Cardiac fibroblast (primary cell): ENCODE measurements at regions not wholly inside any gene's neighbourhood (a gene's known extent, or its start where the extent isn't known, plus 50 kb on each side); places are given as distances from the start of the nearest gene placed in this dataset.

Experiments
- DNase-seq, 2 donors: peaks; one replicate each; pipeline versions ENCODE4 v3.0.0 to v3.0.0-alpha.2; 2010; ENCODE audit warnings: low read depth in 2 of 2
- H3K4me3 ChIP-seq, 2 donors: replicated peaks in 1 of 2; 1 replicate in 1 of 2; 2 replicates in 1 of 2; pipeline ENCODE4 v1.5.1; 2011; ENCODE audit warnings: low read depth in 2 of 2, low read length in 2 of 2, mild to moderate bottlenecking in 2 of 2, moderate library complexity in 1 of 2
- TF ChIP-seq, protein P1 (sequence below): IDR thresholded peaks from one replicate; pipeline ENCODE4 v1.5.1; 2011; ENCODE audit warnings: low read depth, mild to moderate bottlenecking, low read length, inconsistent platforms

DNA sequence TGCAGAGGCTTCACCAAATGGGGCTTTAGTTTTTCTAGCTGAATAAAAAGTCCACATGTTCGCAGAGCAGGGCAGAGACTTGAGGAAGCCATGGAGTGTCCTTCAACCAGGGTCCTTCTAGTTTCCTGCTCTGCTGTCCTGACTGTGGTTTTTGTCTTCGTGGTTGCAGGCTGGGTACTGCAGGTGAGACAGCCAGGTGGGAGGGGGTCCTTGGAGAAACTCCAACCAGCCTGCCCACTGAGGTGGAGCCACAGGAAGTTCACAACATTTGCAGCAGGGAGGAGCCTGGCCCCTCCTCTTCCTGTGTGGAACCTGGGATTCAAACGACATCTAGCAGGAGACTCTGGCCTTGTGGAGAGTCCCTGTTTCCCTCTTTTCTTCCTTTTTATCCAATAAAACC is 68.8 kb upstream of the MYLIP start:
- TF ChIP-seq, protein P1, sequence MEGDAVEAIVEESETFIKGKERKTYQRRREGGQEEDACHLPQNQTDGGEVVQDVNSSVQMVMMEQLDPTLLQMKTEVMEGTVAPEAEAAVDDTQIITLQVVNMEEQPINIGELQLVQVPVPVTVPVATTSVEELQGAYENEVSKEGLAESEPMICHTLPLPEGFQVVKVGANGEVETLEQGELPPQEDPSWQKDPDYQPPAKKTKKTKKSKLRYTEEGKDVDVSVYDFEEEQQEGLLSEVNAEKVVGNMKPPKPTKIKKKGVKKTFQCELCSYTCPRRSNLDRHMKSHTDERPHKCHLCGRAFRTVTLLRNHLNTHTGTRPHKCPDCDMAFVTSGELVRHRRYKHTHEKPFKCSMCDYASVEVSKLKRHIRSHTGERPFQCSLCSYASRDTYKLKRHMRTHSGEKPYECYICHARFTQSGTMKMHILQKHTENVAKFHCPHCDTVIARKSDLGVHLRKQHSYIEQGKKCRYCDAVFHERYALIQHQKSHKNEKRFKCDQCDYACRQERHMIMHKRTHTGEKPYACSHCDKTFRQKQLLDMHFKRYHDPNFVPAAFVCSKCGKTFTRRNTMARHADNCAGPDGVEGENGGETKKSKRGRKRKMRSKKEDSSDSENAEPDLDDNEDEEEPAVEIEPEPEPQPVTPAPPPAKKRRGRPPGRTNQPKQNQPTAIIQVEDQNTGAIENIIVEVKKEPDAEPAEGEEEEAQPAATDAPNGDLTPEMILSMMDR = no peak
- DNase-seq = no peak
- H3K4me3 ChIP-seq = no peak overlapping the region

DNA sequence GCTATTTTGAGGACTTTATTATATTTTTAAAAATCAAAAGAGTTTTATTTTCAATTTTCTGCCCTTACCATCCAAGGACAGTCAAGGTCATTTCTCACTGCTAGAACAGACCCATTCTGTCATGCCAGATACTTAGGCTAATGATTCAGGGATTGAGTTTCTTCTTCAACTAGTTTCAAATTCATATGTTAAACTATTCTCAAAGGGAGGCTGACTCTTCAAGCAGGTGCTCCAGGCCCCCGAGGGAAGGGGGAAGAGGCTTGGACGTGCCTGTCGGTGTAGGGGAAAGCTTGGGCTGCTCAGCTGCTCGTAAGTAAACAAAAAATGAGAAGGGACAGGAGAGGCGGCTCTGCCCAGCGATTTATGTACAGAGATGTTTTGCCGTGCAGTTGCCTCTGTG is 69.4 kb upstream of the MYLIP start:
- H3K4me3 ChIP-seq = no peak overlapping the region
- DNase-seq = no peak
- TF ChIP-seq, protein P1 = no peak

- no peak overlapping the region for H3K4me3 ChIP-seq
- no peak for DNase-seq
- TF ChIP-seq, protein P1 = no peak
Measured at GRCh38 chr6:16058929-16059345, 69.9 kb upstream of the MYLIP start.

- no peak for DNase-seq
- TF ChIP-seq, protein P1 = no peak
- H3K4me3 ChIP-seq = no peak overlapping the region
Measured at GRCh38 chr6:16058201-16058928, 70.5 kb upstream of the MYLIP start.

DNA sequence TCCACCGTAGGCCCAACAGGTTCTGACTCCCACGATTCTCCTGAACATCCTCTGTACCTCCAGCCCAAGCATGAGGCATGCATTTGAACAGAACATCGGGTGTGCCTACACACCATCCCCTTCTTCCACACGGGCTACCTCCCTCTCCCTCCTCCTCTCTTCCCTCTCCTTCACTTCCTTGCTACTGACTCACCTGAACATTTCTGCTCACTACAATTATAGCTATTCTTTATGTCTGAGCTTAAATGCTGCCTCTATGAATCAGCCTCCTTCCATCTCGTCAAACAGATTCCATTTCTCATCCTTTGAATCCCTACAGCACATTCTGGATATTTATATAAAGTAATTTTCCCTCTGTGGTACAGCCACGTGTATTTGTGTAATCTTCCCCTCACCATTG is 71.4 kb upstream of the MYLIP start:
- DNase-seq = no peak
- TF ChIP-seq, protein P1 = no peak
- H3K4me3 ChIP-seq = no peak overlapping the region

DNA sequence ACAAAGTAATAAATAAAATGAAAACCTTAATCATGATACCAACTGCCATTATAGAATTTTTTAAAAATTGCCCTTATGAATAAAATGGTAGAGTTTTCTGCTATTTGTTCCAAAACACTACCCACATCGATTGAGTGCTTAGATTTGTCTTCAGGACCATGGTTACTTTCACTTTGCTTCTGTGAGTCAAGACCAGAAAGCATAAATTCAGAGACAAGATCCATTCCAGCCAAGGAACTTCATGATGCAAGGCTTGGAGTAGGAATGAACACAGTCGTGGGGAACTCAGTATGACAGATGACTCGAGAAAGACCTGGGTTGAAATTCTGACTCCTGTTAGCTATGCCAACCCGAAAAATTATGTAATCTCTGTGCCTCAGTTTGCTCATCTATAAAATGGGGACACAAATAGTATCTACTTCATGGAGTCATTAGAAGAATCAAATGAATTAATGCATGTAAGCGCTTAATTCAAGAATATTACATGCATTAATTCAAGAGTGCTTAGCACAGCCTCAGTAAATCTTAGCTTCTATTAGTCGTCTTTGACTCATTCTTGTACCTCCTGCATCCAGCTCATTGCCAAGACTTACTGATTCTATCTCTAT is 72.5 kb upstream of the MYLIP start:
- TF ChIP-seq, protein P1 = no peak
- no peak overlapping the region for H3K4me3 ChIP-seq
- peak in 1 of 2 donors; percentile 17 for DNase-seq
